ENCODE measurements at regions not wholly inside any gene's neighbourhood (a gene's known extent, or its start where the extent isn't known, plus 50 kb on each side); places are given as distances from the start of the nearest gene placed in this dataset.

DNA sequence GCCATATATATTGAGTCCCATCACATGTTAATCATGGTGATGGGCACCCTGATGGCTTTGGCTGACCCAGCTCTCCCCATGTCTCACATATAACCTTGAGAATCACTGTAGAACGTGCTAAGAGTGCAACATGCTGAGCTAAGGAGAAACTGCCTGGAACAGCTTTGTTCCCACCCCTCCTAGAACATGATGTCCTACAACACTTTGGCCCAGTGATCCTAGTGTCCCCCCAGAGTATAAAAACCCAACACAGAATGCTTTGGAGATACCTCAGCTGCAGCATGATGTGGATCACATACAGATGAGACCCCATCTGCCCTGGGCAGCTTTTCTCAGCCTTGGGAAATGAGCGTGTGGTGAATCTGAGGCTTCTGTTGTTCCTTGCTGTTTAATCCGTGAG lies 343.5 kb downstream of the NFIB start:
- Histone ChIP-seq H3K36me3 (ENCODE audit: control insufficient read depth in 1 of 2, insufficient read depth in 2 of 2, low read length in 2 of 2) (no peaks in the 10 kb centered on the region), H3K4me3 (ENCODE audit: low read depth, low read length) (no peak overlapping the region), H3K14ac (ENCODE audit: low read length) (no peak overlapping the region), H4K12ac (ENCODE audit: low read depth, low read length) (no peak overlapping the region), H3K9me3 (ENCODE audit: insufficient read depth, low read depth, low read length) (peaks cover 3% of the 10 kb centered on the region), H3K27ac (ENCODE audit: low read depth, low read length) (no peak overlapping the region), H2BK5ac (ENCODE audit: low read depth, low read length, poor library complexity) (no peak overlapping the region), H2BK12ac (ENCODE audit: low read length) (no peak overlapping the region), H2BK120ac (ENCODE audit: insufficient read depth, low read length, poor library complexity) (no peak overlapping the region), H3K9ac (ENCODE audit: low read length) (no peak overlapping the region), H4K91ac (ENCODE audit: low read depth, low read length) (no peak overlapping the region), H2AFZ (ENCODE audit: insufficient read depth, low read length, poor library complexity) (no peak overlapping the region), H3K18ac (ENCODE audit: low read length) (no peak overlapping the region), H4K8ac (ENCODE audit: low read depth, low read length) (no peak overlapping the region), H3K79me1 (ENCODE audit: low read length) (no peaks in the 10 kb centered on the region), H3K4ac (ENCODE audit: low read depth, low read length) (no peak overlapping the region), H2AK5ac (ENCODE audit: low read length) (no peak overlapping the region), H3K4me1 (ENCODE audit: control insufficient read depth in 1 of 2, insufficient read depth in 2 of 2, low read length in 2 of 2) (no peaks in the 10 kb centered on the region), H3K27me3 (ENCODE audit: insufficient read depth, low read length) (no peaks in the 10 kb centered on the region), H3K23ac (ENCODE audit: low read length) (no peak overlapping the region), H3K4me2 (ENCODE audit: low read length) (no peak overlapping the region), H3K79me2 (ENCODE audit: control insufficient read depth, insufficient read depth, low read length, poor library complexity) (no peaks in the 10 kb centered on the region)
- WGBS (ENCODE audit: extremely low coverage, insufficient coverage, insufficient read length): no CpG with 5 or more reads among the region's 3 CpGs
- DNase-seq: no peak

DNA sequence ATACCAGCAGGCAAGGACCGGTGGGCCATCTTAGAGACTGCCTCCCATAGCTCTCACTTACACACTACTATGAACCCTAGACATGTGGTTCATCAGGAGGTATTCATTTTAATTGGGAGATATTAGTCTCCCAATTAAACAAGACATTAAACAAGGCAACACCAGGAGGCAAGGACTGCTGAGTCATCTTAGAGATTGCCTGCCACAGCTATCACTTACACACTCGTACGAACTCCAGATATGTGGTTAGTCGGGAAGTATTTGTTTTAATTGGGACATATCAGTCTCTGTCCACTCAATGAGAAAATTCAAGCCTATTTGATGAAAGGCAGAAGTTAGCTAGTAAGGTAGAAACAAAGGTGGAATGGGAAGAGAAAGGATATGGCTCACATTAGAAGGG lies 343.9 kb downstream of the NFIB start:
- no peak overlapping the region for H3K9ac ChIP-seq (ENCODE audit: low read length)
- no peak overlapping the region for H3K18ac ChIP-seq (ENCODE audit: low read length)
- H3K27me3 ChIP-seq (ENCODE audit: insufficient read depth, low read length): no peaks in the 10 kb centered on the region
- H4K12ac ChIP-seq (ENCODE audit: low read depth, low read length): no peak overlapping the region
- no peak overlapping the region for H2AFZ ChIP-seq (ENCODE audit: insufficient read depth, low read length, poor library complexity)
- H3K4me3 ChIP-seq (ENCODE audit: low read depth, low read length): no peak overlapping the region
- no peak overlapping the region for H3K23ac ChIP-seq (ENCODE audit: low read length)
- H3K36me3 ChIP-seq (ENCODE audit: control insufficient read depth in 1 of 2, insufficient read depth in 2 of 2, low read length in 2 of 2): no peaks in the 10 kb centered on the region
- no peaks in the 10 kb centered on the region for H3K79me1 ChIP-seq (ENCODE audit: low read length)
- no peak overlapping the region for H3K4ac ChIP-seq (ENCODE audit: low read depth, low read length)
- DNase-seq: no peak
- no peak overlapping the region for H3K14ac ChIP-seq (ENCODE audit: low read length)
- H2BK5ac ChIP-seq (ENCODE audit: low read depth, low read length, poor library complexity): no peak overlapping the region
- H2BK12ac ChIP-seq (ENCODE audit: low read length): no peak overlapping the region
- no peak overlapping the region for H4K8ac ChIP-seq (ENCODE audit: low read depth, low read length)
- no peak overlapping the region for H2BK120ac ChIP-seq (ENCODE audit: insufficient read depth, low read length, poor library complexity)
- H4K91ac ChIP-seq (ENCODE audit: low read depth, low read length): no peak overlapping the region
- H3K4me2 ChIP-seq (ENCODE audit: low read length): no peak overlapping the region
- no peaks in the 10 kb centered on the region for H3K4me1 ChIP-seq (ENCODE audit: control insufficient read depth in 1 of 2, insufficient read depth in 2 of 2, low read length in 2 of 2)
- H2AK5ac ChIP-seq (ENCODE audit: low read length): no peak overlapping the region
- H3K27ac ChIP-seq (ENCODE audit: low read depth, low read length): no peak overlapping the region
- H3K9me3 ChIP-seq (ENCODE audit: insufficient read depth, low read depth, low read length): peaks cover 3% of the 10 kb centered on the region
- no CpG with 5 or more reads among the region's 4 CpGs for WGBS (ENCODE audit: extremely low coverage, insufficient coverage, insufficient read length)
- no peaks in the 10 kb centered on the region for H3K79me2 ChIP-seq (ENCODE audit: control insufficient read depth, insufficient read depth, low read length, poor library complexity)

DNA sequence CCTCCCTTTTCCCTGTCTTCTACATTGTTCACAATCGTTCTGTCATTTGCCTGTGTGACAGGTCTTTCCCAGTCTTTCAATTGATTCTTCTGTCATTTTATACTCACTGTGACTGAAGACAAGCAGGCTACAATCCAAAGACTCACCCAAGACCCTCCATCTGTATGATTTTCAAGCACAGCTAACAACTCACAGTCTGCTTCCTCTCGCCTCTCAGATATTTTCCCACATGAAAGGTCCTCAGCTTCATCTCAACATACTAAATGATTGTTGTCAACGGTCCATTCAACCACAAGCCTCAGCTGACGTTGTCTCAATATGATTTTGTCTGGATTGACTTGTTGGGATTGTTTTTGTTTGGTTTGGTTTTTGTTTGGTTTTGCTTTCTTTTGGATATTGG lies 346.5 kb downstream of the NFIB start:
- H4K12ac ChIP-seq (ENCODE audit: low read depth, low read length): no peak overlapping the region
- DNase-seq: no peak
- H3K79me2 ChIP-seq (ENCODE audit: control insufficient read depth, insufficient read depth, low read length, poor library complexity): no peaks in the 10 kb centered on the region
- H3K27ac ChIP-seq (ENCODE audit: low read depth, low read length): no peak overlapping the region
- no peak overlapping the region for H3K9ac ChIP-seq (ENCODE audit: low read length)
- H3K27me3 ChIP-seq (ENCODE audit: insufficient read depth, low read length): no peaks in the 10 kb centered on the region
- H3K14ac ChIP-seq (ENCODE audit: low read length): no peak overlapping the region
- no peak overlapping the region for H3K18ac ChIP-seq (ENCODE audit: low read length)
- H3K23ac ChIP-seq (ENCODE audit: low read length): no peak overlapping the region
- no peak overlapping the region for H3K4ac ChIP-seq (ENCODE audit: low read depth, low read length)
- no peak overlapping the region for H2AK5ac ChIP-seq (ENCODE audit: low read length)
- H4K91ac ChIP-seq (ENCODE audit: low read depth, low read length): no peak overlapping the region
- H2BK5ac ChIP-seq (ENCODE audit: low read depth, low read length, poor library complexity): no peak overlapping the region
- no peak overlapping the region for H4K8ac ChIP-seq (ENCODE audit: low read depth, low read length)
- peaks cover 3% of the 10 kb centered on the region for H3K9me3 ChIP-seq (ENCODE audit: insufficient read depth, low read depth, low read length)
- no peak overlapping the region for H3K4me3 ChIP-seq (ENCODE audit: low read depth, low read length)
- H3K4me2 ChIP-seq (ENCODE audit: low read length): no peak overlapping the region
- H3K36me3 ChIP-seq (ENCODE audit: control insufficient read depth in 1 of 2, insufficient read depth in 2 of 2, low read length in 2 of 2): no peaks in the 10 kb centered on the region
- no peak overlapping the region for H2BK120ac ChIP-seq (ENCODE audit: insufficient read depth, low read length, poor library complexity)
- WGBS (ENCODE audit: extremely low coverage, insufficient coverage, insufficient read length): no CpG with 5 or more reads among the region's 4 CpGs
- H2AFZ ChIP-seq (ENCODE audit: insufficient read depth, low read length, poor library complexity): no peak overlapping the region
- no peaks in the 10 kb centered on the region for H3K79me1 ChIP-seq (ENCODE audit: low read length)
- no peaks in the 10 kb centered on the region for H3K4me1 ChIP-seq (ENCODE audit: control insufficient read depth in 1 of 2, insufficient read depth in 2 of 2, low read length in 2 of 2)
- H2BK12ac ChIP-seq (ENCODE audit: low read length): no peak overlapping the region

DNA sequence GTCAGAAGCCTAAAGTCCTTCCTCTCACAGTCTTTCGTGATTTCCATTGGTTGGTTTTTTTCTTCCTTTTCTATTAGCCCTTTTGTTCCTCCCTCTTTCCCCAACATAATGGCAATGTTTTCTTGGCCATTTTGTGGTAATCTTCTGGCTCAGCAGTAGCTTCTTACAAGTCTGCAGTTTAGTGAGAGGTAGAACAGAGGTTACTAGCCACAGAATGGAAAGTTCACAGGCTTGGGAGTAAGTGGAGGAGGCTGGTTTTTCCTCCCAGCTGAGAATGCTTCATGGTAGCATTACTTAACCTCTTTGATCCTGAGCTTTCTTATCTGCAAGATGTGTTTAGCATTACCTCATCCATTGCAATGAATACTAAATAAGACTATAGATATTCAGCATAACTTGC lies 346.9 kb downstream of the NFIB start:
- H3K4me2 ChIP-seq (ENCODE audit: low read length): no peak overlapping the region
- H2BK5ac ChIP-seq (ENCODE audit: low read depth, low read length, poor library complexity): no peak overlapping the region
- H3K79me2 ChIP-seq (ENCODE audit: control insufficient read depth, insufficient read depth, low read length, poor library complexity): no peaks in the 10 kb centered on the region
- no peak overlapping the region for H3K23ac ChIP-seq (ENCODE audit: low read length)
- no peak overlapping the region for H3K9ac ChIP-seq (ENCODE audit: low read length)
- no peak overlapping the region for H2BK120ac ChIP-seq (ENCODE audit: insufficient read depth, low read length, poor library complexity)
- H3K9me3 ChIP-seq (ENCODE audit: insufficient read depth, low read depth, low read length): peaks cover 3% of the 10 kb centered on the region
- H2BK12ac ChIP-seq (ENCODE audit: low read length): no peak overlapping the region
- no CpG with 5 or more reads among the region's 1 CpG for WGBS (ENCODE audit: extremely low coverage, insufficient coverage, insufficient read length)
- no peak overlapping the region for H4K8ac ChIP-seq (ENCODE audit: low read depth, low read length)
- H3K27me3 ChIP-seq (ENCODE audit: insufficient read depth, low read length): no peaks in the 10 kb centered on the region
- H3K18ac ChIP-seq (ENCODE audit: low read length): no peak overlapping the region
- no peak overlapping the region for H3K14ac ChIP-seq (ENCODE audit: low read length)
- H4K91ac ChIP-seq (ENCODE audit: low read depth, low read length): no peak overlapping the region
- H3K36me3 ChIP-seq (ENCODE audit: control insufficient read depth in 1 of 2, insufficient read depth in 2 of 2, low read length in 2 of 2): no peaks in the 10 kb centered on the region
- H3K79me1 ChIP-seq (ENCODE audit: low read length): no peaks in the 10 kb centered on the region
- peak in 1 of 2 donors; percentile 45 for DNase-seq
- no peak overlapping the region for H4K12ac ChIP-seq (ENCODE audit: low read depth, low read length)
- no peaks in the 10 kb centered on the region for H3K4me1 ChIP-seq (ENCODE audit: control insufficient read depth in 1 of 2, insufficient read depth in 2 of 2, low read length in 2 of 2)
- no peak overlapping the region for H3K4me3 ChIP-seq (ENCODE audit: low read depth, low read length)
- H2AK5ac ChIP-seq (ENCODE audit: low read length): no peak overlapping the region
- H3K27ac ChIP-seq (ENCODE audit: low read depth, low read length): no peak overlapping the region
- no peak overlapping the region for H2AFZ ChIP-seq (ENCODE audit: insufficient read depth, low read length, poor library complexity)
- H3K4ac ChIP-seq (ENCODE audit: low read depth, low read length): no peak overlapping the region
